PC-9 (cell line): ENCODE measurements at regions not wholly inside any gene's neighbourhood (a gene's known extent, or its start where the extent isn't known, plus 50 kb on each side); places are given as distances from the start of the nearest gene placed in this dataset.

Experiments
- EZH2 ChIP-seq: fragments of 200-600 bp; sonication (generic); IDR thresholded peaks from 2 replicates; pipeline ENCODE4 v1.8.0; 2017; ENCODE audit warnings: antibody characterized with exemption, low read depth
- TF ChIP-seq, protein P1 (sequence below): fragments of 200-600 bp; sonication (generic); conservative IDR thresholded peaks from 2 replicates; pipeline ENCODE4 v1.6.1; 2017; ENCODE audit warnings: mixed run types, antibody characterized with exemption, mild to moderate bottlenecking, moderate library complexity

DNA sequence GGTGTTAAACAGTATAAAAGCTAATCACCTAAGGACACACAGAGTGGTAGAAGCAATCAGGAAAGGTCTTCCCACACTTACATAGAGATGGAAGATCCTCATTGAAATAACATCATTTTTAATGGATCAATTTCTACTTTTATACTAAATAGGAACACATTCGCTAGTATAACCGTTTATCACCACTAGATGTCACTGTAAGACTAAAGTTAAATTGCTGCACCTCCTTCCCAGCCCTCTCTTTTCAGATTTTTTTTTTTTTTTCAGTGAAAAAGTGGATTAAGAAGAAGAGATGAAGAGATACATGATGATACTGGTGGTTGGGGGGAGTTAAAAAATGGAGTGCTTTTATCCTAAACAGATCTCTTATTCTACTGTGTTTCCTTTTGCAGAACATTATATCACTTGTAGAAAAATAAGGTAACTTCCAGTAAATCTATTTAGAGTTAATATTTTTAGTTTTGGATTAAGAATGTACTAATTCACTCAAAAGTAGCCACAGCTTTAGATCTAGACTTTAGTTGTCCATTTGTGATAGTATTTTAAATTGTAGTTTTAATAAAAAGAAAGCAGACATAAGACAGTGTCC, 116.9 kb upstream of the ARRDC3 start:
- TF ChIP-seq, protein P1, sequence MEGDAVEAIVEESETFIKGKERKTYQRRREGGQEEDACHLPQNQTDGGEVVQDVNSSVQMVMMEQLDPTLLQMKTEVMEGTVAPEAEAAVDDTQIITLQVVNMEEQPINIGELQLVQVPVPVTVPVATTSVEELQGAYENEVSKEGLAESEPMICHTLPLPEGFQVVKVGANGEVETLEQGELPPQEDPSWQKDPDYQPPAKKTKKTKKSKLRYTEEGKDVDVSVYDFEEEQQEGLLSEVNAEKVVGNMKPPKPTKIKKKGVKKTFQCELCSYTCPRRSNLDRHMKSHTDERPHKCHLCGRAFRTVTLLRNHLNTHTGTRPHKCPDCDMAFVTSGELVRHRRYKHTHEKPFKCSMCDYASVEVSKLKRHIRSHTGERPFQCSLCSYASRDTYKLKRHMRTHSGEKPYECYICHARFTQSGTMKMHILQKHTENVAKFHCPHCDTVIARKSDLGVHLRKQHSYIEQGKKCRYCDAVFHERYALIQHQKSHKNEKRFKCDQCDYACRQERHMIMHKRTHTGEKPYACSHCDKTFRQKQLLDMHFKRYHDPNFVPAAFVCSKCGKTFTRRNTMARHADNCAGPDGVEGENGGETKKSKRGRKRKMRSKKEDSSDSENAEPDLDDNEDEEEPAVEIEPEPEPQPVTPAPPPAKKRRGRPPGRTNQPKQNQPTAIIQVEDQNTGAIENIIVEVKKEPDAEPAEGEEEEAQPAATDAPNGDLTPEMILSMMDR = peak; percentile 79
- TF ChIP-seq EZH2 = no peak
